ENCODE measurements at regions not wholly inside any gene's neighbourhood (a gene's known extent, or its start where the extent isn't known, plus 50 kb on each side); places are given as distances from the start of the nearest gene placed in this dataset.

GRCh38 chr7:33727315-33727714 lies 178.0 kb upstream of the BMPER start:
- Histone ChIP-seq H3K4me3 (no peak overlapping the region), H3K27ac (no peak overlapping the region), H3K9me3 (no peaks in the 10 kb centered on the region), H3K36me3 (no peaks in the 10 kb centered on the region), H3K27me3 (replicated peaks; ENCODE audit: insufficient read depth) (no peaks in the 10 kb centered on the region), H3K4me1 (ENCODE audit: control insufficient read depth in 1 of 2, low read depth in 2 of 2) (no peaks in the 10 kb centered on the region)
- no peak for DNase-seq (ENCODE audit: low spot score)
- ATAC-seq (ENCODE audit: insufficient number of reproducible peaks, low FRiP score, low read depth) = no peak
- TF ChIP-seq CTCF (IDR thresholded peaks at IDR 0.05) = no peak

- Histone ChIP-seq H3K4me1 (ENCODE audit: control insufficient read depth in 1 of 2, low read depth in 2 of 2) (no peaks in the 10 kb centered on the region), H3K9me3 (no peaks in the 10 kb centered on the region), H3K4me3 (no peak overlapping the region), H3K27me3 (replicated peaks; ENCODE audit: insufficient read depth) (no peaks in the 10 kb centered on the region), H3K27ac (no peak overlapping the region), H3K36me3 (no peaks in the 10 kb centered on the region)
- ATAC-seq (ENCODE audit: insufficient number of reproducible peaks, low FRiP score, low read depth) (no peak), DNase-seq (ENCODE audit: low spot score) (no peak)
- TF ChIP-seq CTCF (IDR thresholded peaks at IDR 0.05) = no peak
Measured at GRCh38 chr7:33728873-33729551, 176.3 kb upstream of the BMPER start.

- Histone ChIP-seq H3K4me3 (no peak overlapping the region), H3K4me1 (ENCODE audit: control insufficient read depth in 1 of 2, low read depth in 2 of 2) (no peaks in the 10 kb centered on the region), H3K27ac (no peak overlapping the region), H3K36me3 (no peaks in the 10 kb centered on the region), H3K27me3 (replicated peaks; ENCODE audit: insufficient read depth) (no peaks in the 10 kb centered on the region), H3K9me3 (no peaks in the 10 kb centered on the region)
- no peak for TF ChIP-seq CTCF (IDR thresholded peaks at IDR 0.05)
- ATAC-seq (ENCODE audit: insufficient number of reproducible peaks, low FRiP score, low read depth) (no peak), DNase-seq (ENCODE audit: low spot score) (no peak)
Measured at GRCh38 chr7:33729726-33730125, 175.6 kb upstream of the BMPER start.

GRCh38 chr7:33730958-33731357 lies 174.4 kb upstream of the BMPER start:
- Histone ChIP-seq H3K27me3 (replicated peaks; ENCODE audit: insufficient read depth) (no peaks in the 10 kb centered on the region), H3K9me3 (no peaks in the 10 kb centered on the region), H3K4me1 (ENCODE audit: control insufficient read depth in 1 of 2, low read depth in 2 of 2) (no peaks in the 10 kb centered on the region), H3K4me3 (no peak overlapping the region), H3K36me3 (no peaks in the 10 kb centered on the region), H3K27ac (no peak overlapping the region)
- DNase-seq (ENCODE audit: low spot score) = no peak
- TF ChIP-seq CTCF (IDR thresholded peaks at IDR 0.05) = no peak
- ATAC-seq (ENCODE audit: insufficient number of reproducible peaks, low FRiP score, low read depth) = no peak

- no peaks in the 10 kb centered on the region for H3K4me1 ChIP-seq (ENCODE audit: control insufficient read depth in 1 of 2, low read depth in 2 of 2)
- H3K27ac ChIP-seq = no peak overlapping the region
- no peaks in the 10 kb centered on the region for H3K27me3 ChIP-seq (replicated peaks; ENCODE audit: insufficient read depth)
- no peak overlapping the region for H3K4me3 ChIP-seq
- DNase-seq (ENCODE audit: low spot score) (no peak), ATAC-seq (ENCODE audit: insufficient number of reproducible peaks, low FRiP score, low read depth) (no peak)
- no peak for TF ChIP-seq CTCF (IDR thresholded peaks at IDR 0.05)
- no peaks in the 10 kb centered on the region for H3K9me3 ChIP-seq
- no peaks in the 10 kb centered on the region for H3K36me3 ChIP-seq
Measured at GRCh38 chr7:33731912-33732311, 173.4 kb upstream of the BMPER start.

All from thoracic aorta (tissue), 2 donors.